ENCODE measurements at regions not wholly inside any gene's neighbourhood (a gene's known extent, or its start where the extent isn't known, plus 50 kb on each side); places are given as distances from the start of the nearest gene placed in this dataset.
"Not testable (repeated sequence)": the region's sequence is repeated elsewhere in the genome, so short reads cannot be mapped to it uniquely, and the experiment has no call there.

- no peak for DNase-seq (ENCODE audit: low spot score)
- in situ Hi-C loops (cut with MboI; ENCODE audit: low sequenced_read_pairs, unreplicated experiment): no loop called here
- TF ChIP-seq, protein P1, sequence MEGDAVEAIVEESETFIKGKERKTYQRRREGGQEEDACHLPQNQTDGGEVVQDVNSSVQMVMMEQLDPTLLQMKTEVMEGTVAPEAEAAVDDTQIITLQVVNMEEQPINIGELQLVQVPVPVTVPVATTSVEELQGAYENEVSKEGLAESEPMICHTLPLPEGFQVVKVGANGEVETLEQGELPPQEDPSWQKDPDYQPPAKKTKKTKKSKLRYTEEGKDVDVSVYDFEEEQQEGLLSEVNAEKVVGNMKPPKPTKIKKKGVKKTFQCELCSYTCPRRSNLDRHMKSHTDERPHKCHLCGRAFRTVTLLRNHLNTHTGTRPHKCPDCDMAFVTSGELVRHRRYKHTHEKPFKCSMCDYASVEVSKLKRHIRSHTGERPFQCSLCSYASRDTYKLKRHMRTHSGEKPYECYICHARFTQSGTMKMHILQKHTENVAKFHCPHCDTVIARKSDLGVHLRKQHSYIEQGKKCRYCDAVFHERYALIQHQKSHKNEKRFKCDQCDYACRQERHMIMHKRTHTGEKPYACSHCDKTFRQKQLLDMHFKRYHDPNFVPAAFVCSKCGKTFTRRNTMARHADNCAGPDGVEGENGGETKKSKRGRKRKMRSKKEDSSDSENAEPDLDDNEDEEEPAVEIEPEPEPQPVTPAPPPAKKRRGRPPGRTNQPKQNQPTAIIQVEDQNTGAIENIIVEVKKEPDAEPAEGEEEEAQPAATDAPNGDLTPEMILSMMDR (IDR thresholded peaks at IDR 0.05; ENCODE audit: borderline replicate concordance, control extremely low read depth, extremely low read depth, insufficient read depth, missing control alignments): no peak
Measured at GRCh38 chr2:208671886-208672680, 265.5 kb downstream of the PTH2R start.

GRCh38 chr2:208673631-208674030 lies 267.0 kb downstream of the PTH2R start:
- TF ChIP-seq, protein P1 (IDR thresholded peaks at IDR 0.05; ENCODE audit: borderline replicate concordance, control extremely low read depth, extremely low read depth, insufficient read depth, missing control alignments): no peak
- DNase-seq (ENCODE audit: low spot score): no peak
- in situ Hi-C loops (cut with MboI; ENCODE audit: low sequenced_read_pairs, unreplicated experiment): no loop called here

- DNase-seq (ENCODE audit: low spot score): no peak
- TF ChIP-seq, protein P1 (IDR thresholded peaks at IDR 0.05; ENCODE audit: borderline replicate concordance, control extremely low read depth, extremely low read depth, insufficient read depth, missing control alignments): no peak
- in situ Hi-C loops (cut with MboI; ENCODE audit: low sequenced_read_pairs, unreplicated experiment): no loop called here
Measured at GRCh38 chr2:208674919-208675318, 268.3 kb downstream of the PTH2R start.

- DNase-seq (ENCODE audit: low spot score); in situ Hi-C loops (cut with MboI; ENCODE audit: low sequenced_read_pairs, unreplicated experiment): not testable (repeated sequence)
Measured at GRCh38 chr2:208685929-208686328, 279.3 kb downstream of the PTH2R start.

DNA sequence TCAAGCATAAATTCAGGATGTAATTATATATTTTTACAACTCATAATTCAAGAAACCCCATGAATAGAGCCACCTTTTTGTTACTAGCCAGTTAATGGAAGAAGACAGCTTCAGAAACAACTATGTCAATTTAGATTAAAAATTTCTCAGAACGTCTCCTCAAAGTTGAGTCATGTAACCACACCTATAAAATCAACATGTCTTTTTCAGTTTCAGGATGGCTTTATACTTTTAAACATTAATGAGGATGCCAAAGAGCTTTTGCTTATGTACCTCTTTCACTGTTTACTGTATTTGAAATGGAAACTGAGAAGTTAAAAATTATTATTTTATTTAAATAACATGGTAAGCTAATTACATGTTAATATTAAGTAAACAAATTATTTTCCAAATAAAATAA lies 280.1 kb downstream of the PTH2R start:
- in situ Hi-C loops (cut with MboI; ENCODE audit: low sequenced_read_pairs, unreplicated experiment): no loop called here
- TF ChIP-seq, protein P1 (IDR thresholded peaks at IDR 0.05; ENCODE audit: borderline replicate concordance, control extremely low read depth, extremely low read depth, insufficient read depth, missing control alignments): no peak
- no peak for DNase-seq (ENCODE audit: low spot score)

- DNase-seq (ENCODE audit: low spot score); in situ Hi-C loops (cut with MboI; ENCODE audit: low sequenced_read_pairs, unreplicated experiment): not testable (repeated sequence)
Measured at GRCh38 chr2:208687720-208688119, 281.1 kb downstream of the PTH2R start.

- TF ChIP-seq, protein P1 (IDR thresholded peaks at IDR 0.05; ENCODE audit: borderline replicate concordance, control extremely low read depth, extremely low read depth, insufficient read depth, missing control alignments): no peak
- no peak for DNase-seq (ENCODE audit: low spot score)
- in situ Hi-C loops (cut with MboI; ENCODE audit: low sequenced_read_pairs, unreplicated experiment): no loop called here
Measured at GRCh38 chr2:208698114-208698513, 291.5 kb downstream of the PTH2R start.

- TF ChIP-seq, protein P1 (IDR thresholded peaks at IDR 0.05; ENCODE audit: borderline replicate concordance, control extremely low read depth, extremely low read depth, insufficient read depth, missing control alignments): no peak
- DNase-seq (ENCODE audit: low spot score): no peak
- in situ Hi-C loops (cut with MboI; ENCODE audit: low sequenced_read_pairs, unreplicated experiment): no loop called here
Measured at GRCh38 chr2:208708486-208708885, 301.9 kb downstream of the PTH2R start.

Measured in GM13976 (cell line).